ENCODE measurements at regions not wholly inside any gene's neighbourhood (a gene's known extent, or its start where the extent isn't known, plus 50 kb on each side); places are given as distances from the start of the nearest gene placed in this dataset.

DNA sequence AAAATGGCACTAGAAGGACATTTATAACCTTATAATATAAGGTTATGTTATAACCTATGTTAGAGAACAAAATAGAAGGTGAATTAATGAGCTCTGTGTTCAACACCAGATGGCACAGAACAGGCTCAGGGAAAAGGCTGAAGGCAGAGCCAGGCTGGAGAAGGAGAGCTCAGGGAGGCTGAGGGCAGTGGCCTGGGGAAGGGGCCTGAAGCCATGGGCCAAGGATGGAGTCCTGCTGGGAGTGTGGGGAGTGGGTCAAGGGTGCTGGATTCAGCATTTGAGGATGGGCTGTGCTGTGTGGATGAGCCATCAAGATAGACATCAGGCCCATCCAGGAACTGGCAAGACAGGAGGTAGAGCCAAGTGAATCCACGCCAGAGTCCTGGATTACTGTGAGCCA lies 218.8 kb downstream of the ZNF248 start:
- no peak for TF ChIP-seq CTCF (conservative IDR thresholded peaks at IDR 0.05)
- H3K4me3 Mint-ChIP-seq, result no peak overlapping the region
- H3K9me3 Mint-ChIP-seq, result peaks cover 5% of the 10 kb centered on the region
- H3K27me3 Mint-ChIP-seq, result no peaks in the 10 kb centered on the region
- DNase-seq (ENCODE audit: extremely low spot score, unreplicated experiment), result no peak
- no peaks in the 10 kb centered on the region for H3K36me3 Mint-ChIP-seq
- no peak overlapping the region for H3K27ac Mint-ChIP-seq
- H3K4me1 Mint-ChIP-seq (ENCODE audit: unreplicated experiment), result no peaks in the 10 kb centered on the region

DNA sequence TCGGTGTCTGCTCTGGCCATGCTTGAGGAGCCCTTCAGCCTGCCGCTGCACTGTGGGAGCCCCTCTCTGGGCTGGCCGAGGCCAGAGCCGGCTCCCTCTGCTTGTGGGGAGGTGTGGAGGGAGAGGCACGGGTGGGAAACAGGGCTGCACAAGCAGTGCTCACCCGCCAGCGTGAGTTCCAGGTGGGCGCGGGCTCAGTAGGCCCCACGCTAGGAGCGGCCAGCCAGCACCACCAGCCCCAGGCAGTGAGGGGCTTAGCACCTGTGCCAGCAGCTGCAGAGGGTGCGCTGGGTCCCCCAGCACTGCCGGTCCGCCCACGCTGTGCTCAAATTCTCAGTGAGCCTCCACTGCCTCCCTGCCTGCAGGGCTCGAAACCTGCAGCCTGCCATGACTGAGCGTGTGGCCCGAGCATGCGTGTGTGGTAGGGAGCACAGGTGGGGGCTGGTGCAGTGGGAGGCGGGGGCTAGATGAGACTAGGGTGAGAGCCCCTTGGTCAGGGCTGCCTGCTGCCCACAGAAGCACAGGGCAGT lies 223.0 kb downstream of the ZNF248 start:
- H3K36me3 Mint-ChIP-seq, result no peaks in the 10 kb centered on the region
- H3K4me1 Mint-ChIP-seq (ENCODE audit: unreplicated experiment), result no peaks in the 10 kb centered on the region
- H3K27ac Mint-ChIP-seq, result no peak overlapping the region
- DNase-seq (ENCODE audit: extremely low spot score, unreplicated experiment), result no peak
- H3K9me3 Mint-ChIP-seq, result peaks cover 5% of the 10 kb centered on the region
- H3K4me3 Mint-ChIP-seq, result no peak overlapping the region
- H3K27me3 Mint-ChIP-seq, result no peaks in the 10 kb centered on the region
- no peak for TF ChIP-seq CTCF (conservative IDR thresholded peaks at IDR 0.05)

- Mint-ChIP-seq H3K9me3 (peaks cover 5% of the 10 kb centered on the region), H3K27ac (no peak overlapping the region)
Measured at GRCh38 chr10:37632641-37633040, 224.8 kb downstream of the ZNF248 start.

GRCh38 chr10:37623506-37623905 lies 233.9 kb downstream of the ZNF248 start:
- no peak overlapping the region for H3K27ac Mint-ChIP-seq
- no peaks in the 10 kb centered on the region for H3K4me1 Mint-ChIP-seq (ENCODE audit: unreplicated experiment)
- H3K36me3 Mint-ChIP-seq, result no peaks in the 10 kb centered on the region
- TF ChIP-seq CTCF (conservative IDR thresholded peaks at IDR 0.05), result no peak
- no peaks in the 10 kb centered on the region for H3K27me3 Mint-ChIP-seq
- peaks cover 10% of the 10 kb centered on the region for H3K9me3 Mint-ChIP-seq
- no peak for DNase-seq (ENCODE audit: extremely low spot score, unreplicated experiment)
- no peak overlapping the region for H3K4me3 Mint-ChIP-seq

More at GRCh38 chr10:37632641-37633040, 224.8 kb downstream of the ZNF248 start:
- Mint-ChIP-seq H3K4me3 (no peak overlapping the region), H3K4me1 (ENCODE audit: unreplicated experiment) (no peaks in the 10 kb centered on the region), H3K36me3 (no peaks in the 10 kb centered on the region), H3K27me3 (no peaks in the 10 kb centered on the region)
- DNase-seq (ENCODE audit: extremely low spot score, unreplicated experiment), result no peak
- TF ChIP-seq CTCF (conservative IDR thresholded peaks at IDR 0.05), result no peak

DNA sequence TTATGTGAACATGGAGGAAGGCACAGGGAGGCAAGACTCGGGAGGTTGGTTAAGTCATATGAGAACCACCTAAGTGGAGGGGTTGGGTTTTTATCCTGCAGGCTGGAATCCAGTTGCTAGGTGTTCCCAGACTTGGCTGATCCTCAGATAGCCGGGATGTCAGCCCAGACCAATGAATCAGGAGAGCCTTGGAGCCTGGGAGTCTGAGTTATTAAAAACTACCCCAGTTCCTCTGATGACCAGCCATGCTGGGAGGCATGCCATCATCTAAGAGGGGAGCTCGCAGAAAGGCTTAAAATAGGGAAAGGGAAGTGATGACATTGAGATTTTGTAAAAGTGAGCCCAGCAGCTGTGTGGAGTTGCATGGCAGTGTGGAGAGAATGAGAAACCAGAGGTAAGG lies 238.1 kb downstream of the ZNF248 start:
- H3K4me3 Mint-ChIP-seq, result no peak overlapping the region
- H3K36me3 Mint-ChIP-seq, result no peaks in the 10 kb centered on the region
- DNase-seq (ENCODE audit: extremely low spot score, unreplicated experiment), result no peak
- no peaks in the 10 kb centered on the region for H3K4me1 Mint-ChIP-seq (ENCODE audit: unreplicated experiment)
- H3K9me3 Mint-ChIP-seq, result peaks cover 10% of the 10 kb centered on the region
- no peaks in the 10 kb centered on the region for H3K27me3 Mint-ChIP-seq
- H3K27ac Mint-ChIP-seq, result no peak overlapping the region
- no peak for TF ChIP-seq CTCF (conservative IDR thresholded peaks at IDR 0.05)

- DNase-seq (ENCODE audit: extremely low spot score, unreplicated experiment), result no peak
- TF ChIP-seq CTCF (conservative IDR thresholded peaks at IDR 0.05), result no peak
- no peak overlapping the region for H3K4me3 Mint-ChIP-seq
- H3K36me3 Mint-ChIP-seq, result no peaks in the 10 kb centered on the region
- no peaks in the 10 kb centered on the region for H3K4me1 Mint-ChIP-seq (ENCODE audit: unreplicated experiment)
- H3K27ac Mint-ChIP-seq, result no peak overlapping the region
- no peaks in the 10 kb centered on the region for H3K27me3 Mint-ChIP-seq
- peaks cover 14% of the 10 kb centered on the region for H3K9me3 Mint-ChIP-seq
Measured at GRCh38 chr10:37588299-37588698, 269.1 kb downstream of the ZNF248 start.
